ENCODE measurements at regions not wholly inside any gene's neighbourhood (a gene's known extent, or its start where the extent isn't known, plus 50 kb on each side); places are given as distances from the start of the nearest gene placed in this dataset.

GRCh38 chr10:43702213-43702935 is 53.7 kb upstream of the ZNF32 start:
- no peak for DNase-seq

GRCh38 chr10:43701295-43701694 is 52.6 kb upstream of the ZNF32 start:
- no peak for DNase-seq

- no peak for DNase-seq
Observed at GRCh38 chr10:43700306-43700705, 51.6 kb upstream of the ZNF32 start.

- no peak for DNase-seq
Observed at GRCh38 chr10:43699516-43699915, 50.8 kb upstream of the ZNF32 start.

All from hindlimb muscle (tissue), 1 donor.